ENCODE measurements at regions not wholly inside any gene's neighbourhood (a gene's known extent, or its start where the extent isn't known, plus 50 kb on each side); places are given as distances from the start of the nearest gene placed in this dataset.

DNA sequence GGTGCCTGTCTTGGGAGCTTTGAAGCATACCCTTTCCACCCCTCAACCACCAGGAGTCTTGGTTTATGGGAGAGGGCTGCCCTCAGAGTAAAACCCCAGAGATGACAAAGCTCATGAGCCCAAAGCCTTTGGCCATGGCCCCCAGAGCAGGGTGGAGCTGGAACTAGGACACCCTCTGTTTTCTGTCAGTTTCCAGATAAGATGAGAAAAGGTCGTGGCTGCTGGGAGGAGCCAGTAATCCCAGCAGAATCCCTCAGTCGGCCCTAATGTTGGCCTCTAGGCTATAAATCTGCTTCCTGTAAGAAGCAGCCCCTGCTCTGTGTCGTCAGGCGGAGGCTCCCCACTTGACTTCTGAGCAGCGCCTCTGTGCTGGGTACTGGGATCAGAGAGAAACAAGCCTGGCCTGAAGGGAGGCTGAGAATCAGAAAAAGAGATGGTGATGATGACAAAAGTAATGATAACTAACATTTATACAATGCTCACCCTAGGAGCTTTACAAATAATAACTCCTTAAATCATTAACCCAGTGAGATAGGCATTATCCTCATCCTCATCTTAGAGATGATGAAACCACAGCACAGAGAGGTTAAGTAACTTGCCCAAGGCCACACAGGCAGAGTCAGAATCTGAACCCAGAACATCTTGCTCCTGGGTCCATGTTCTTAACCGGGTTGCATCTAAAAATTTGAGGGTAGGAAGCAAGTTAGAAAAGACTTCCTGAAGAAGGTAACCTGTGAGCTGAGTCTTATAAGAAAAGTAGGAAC, 471.4 kb downstream of the SOX6 start (continued):
- TF ChIP-seq, protein P1, sequence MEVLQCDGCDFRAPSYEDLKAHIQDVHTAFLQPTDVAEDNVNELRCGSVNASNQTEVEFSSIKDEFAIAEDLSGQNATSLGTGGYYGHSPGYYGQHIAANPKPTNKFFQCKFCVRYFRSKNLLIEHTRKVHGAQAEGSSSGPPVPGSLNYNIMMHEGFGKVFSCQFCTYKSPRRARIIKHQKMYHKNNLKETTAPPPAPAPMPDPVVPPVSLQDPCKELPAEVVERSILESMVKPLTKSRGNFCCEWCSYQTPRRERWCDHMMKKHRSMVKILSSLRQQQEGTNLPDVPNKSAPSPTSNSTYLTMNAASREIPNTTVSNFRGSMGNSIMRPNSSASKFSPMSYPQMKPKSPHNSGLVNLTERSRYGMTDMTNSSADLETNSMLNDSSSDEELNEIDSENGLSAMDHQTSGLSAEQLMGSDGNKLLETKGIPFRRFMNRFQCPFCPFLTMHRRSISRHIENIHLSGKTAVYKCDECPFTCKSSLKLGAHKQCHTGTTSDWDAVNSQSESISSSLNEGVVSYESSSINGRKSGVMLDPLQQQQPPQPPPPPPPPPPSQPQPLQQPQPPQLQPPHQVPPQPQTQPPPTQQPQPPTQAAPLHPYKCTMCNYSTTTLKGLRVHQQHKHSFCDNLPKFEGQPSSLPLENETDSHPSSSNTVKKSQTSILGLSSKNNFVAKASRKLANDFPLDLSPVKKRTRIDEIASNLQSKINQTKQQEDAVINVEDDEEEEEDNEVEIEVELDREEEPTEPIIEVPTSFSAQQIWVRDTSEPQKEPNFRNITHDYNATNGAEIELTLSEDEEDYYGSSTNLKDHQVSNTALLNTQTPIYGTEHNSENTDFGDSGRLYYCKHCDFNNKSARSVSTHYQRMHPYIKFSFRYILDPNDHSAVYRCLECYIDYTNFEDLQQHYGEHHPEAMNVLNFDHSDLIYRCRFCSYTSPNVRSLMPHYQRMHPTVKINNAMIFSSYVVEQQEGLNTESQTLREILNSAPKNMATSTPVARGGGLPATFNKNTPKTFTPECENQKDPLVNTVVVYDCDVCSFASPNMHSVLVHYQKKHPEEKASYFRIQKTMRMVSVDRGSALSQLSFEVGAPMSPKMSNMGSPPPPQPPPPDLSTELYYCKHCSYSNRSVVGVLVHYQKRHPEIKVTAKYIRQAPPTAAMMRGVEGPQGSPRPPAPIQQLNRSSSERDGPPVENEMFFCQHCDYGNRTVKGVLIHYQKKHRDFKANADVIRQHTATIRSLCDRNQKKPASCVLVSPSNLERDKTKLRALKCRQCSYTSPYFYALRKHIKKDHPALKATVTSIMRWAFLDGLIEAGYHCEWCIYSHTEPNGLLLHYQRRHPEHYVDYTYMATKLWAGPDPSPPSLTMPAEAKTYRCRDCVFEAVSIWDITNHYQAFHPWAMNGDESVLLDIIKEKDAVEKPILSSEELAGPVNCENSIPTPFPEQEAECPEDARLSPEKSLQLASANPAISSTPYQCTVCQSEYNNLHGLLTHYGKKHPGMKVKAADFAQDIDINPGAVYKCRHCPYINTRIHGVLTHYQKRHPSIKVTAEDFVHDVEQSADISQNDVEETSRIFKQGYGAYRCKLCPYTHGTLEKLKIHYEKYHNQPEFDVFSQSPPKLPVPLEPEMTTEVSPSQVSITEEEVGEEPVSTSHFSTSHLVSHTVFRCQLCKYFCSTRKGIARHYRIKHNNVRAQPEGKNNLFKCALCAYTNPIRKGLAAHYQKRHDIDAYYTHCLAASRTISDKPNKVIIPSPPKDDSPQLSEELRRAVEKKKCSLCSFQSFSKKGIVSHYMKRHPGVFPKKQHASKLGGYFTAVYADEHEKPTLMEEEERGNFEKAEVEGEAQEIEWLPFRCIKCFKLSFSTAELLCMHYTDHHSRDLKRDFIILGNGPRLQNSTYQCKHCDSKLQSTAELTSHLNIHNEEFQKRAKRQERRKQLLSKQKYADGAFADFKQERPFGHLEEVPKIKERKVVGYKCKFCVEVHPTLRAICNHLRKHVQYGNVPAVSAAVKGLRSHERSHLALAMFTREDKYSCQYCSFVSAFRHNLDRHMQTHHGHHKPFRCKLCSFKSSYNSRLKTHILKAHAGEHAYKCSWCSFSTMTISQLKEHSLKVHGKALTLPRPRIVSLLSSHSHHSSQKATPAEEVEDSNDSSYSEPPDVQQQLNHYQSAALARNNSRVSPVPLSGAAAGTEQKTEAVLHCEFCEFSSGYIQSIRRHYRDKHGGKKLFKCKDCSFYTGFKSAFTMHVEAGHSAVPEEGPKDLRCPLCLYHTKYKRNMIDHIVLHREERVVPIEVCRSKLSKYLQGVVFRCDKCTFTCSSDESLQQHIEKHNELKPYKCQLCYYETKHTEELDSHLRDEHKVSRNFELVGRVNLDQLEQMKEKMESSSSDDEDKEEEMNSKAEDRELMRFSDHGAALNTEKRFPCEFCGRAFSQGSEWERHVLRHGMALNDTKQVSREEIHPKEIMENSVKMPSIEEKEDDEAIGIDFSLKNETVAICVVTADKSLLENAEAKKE (CRISPR knock-in tag; IDR thresholded peaks at IDR 0.05) = no peak

DNA sequence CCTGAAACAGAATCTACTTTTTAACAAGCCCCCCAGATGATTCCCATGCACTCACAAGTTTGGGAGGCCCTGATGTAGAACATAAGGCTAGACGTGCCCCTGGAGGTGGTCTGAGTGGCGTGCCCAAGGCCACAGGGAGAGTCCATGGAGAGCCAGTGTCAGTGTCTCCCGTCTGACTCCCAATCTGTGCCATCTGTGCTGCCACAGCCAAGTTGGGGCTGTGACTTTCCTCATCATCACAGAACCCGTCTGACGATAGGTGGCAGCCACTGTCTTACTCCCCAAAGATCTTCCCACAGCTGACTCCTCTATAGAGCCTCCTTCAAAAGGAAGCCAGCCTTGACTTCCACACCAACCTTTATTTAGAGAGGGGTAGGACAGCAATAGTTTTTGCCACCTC, 470.5 kb downstream of the SOX6 start:
- Histone ChIP-seq H3K4me1 (ENCODE audit: insufficient read depth) (no peaks in the 10 kb centered on the region), H3K27ac (ENCODE audit: low read depth) (no peak overlapping the region), H3K4me2 (no peak overlapping the region), H2AFZ (no peak overlapping the region), H4K20me1 (replicated peaks; ENCODE audit: insufficient read depth) (no peaks in the 10 kb centered on the region), H3K79me2 (replicated peaks; ENCODE audit: insufficient read depth) (no peaks in the 10 kb centered on the region), H3K9me2 (ENCODE audit: insufficient read depth) (no peaks in the 10 kb centered on the region), H3F3A (replicated peaks; ENCODE audit: low read depth) (no peaks in the 10 kb centered on the region), H3K36me3 (ENCODE audit: insufficient read depth) (no peaks in the 10 kb centered on the region), H3K27me3 (ENCODE audit: insufficient read depth) (no peaks in the 10 kb centered on the region), H3K4me3 (no peak overlapping the region)
- Mint-ChIP-seq H3K27me3 (ENCODE audit: insufficient read depth, low read depth, poor library complexity) (peaks cover 1% of the 10 kb centered on the region), H3K27ac (no peak overlapping the region), H3K36me3 (ENCODE audit: low read depth) (no peaks in the 10 kb centered on the region), H3K4me1 (peaks cover 5% of the 10 kb centered on the region), H3K9me3 (no peaks in the 10 kb centered on the region), H3K4me3 (no peak overlapping the region)
- DNase-seq (ENCODE audit: low spot score) (no peak), ATAC-seq (no peak)
- TF ChIP-seq ZNF114 (CRISPR knock-in tag; IDR thresholded peaks at IDR 0.05) (no peak), POLR2AphosphoS5 (IDR thresholded peaks at IDR 0.05; ENCODE audit: low read depth) (no peak), NANOG (IDR thresholded peaks at IDR 0.05; ENCODE audit: borderline replicate concordance) (no peak), JUNB (IDR thresholded peaks at IDR 0.05; ENCODE audit: unreplicated experiment) (no peak), CREB1 (CRISPR knock-in tag; IDR thresholded peaks at IDR 0.05; ENCODE audit: low read depth) (no peak), EZH2phosphoT487 (IDR thresholded peaks at IDR 0.05; ENCODE audit: unreplicated experiment) (no peak), STAT1 (IDR thresholded peaks at IDR 0.05; ENCODE audit: unreplicated experiment) (no peak)
- TF ChIP-seq, protein P2, sequence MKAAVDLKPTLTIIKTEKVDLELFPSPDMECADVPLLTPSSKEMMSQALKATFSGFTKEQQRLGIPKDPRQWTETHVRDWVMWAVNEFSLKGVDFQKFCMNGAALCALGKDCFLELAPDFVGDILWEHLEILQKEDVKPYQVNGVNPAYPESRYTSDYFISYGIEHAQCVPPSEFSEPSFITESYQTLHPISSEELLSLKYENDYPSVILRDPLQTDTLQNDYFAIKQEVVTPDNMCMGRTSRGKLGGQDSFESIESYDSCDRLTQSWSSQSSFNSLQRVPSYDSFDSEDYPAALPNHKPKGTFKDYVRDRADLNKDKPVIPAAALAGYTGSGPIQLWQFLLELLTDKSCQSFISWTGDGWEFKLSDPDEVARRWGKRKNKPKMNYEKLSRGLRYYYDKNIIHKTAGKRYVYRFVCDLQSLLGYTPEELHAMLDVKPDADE (IDR thresholded peaks at IDR 0.05) = no peak
- TF ChIP-seq, protein P1 (CRISPR knock-in tag; IDR thresholded peaks at IDR 0.05) = no peak
